HepG2 (cell line): ENCODE measurements at regions not wholly inside any gene's neighbourhood (a gene's known extent, or its start where the extent isn't known, plus 50 kb on each side); places are given as distances from the start of the nearest gene placed in this dataset.

Experiments
- FOXA1 ChIP-seq, 2 experiments: fragments of 450-650 bp in 1 of 2; sonication (generic) in 1 of 2; formaldehyde crosslinking in 1 of 2; IDR thresholded peaks; 2 replicates each; pipeline versions ENCODE4 v1.4.0 to v1.6.1; 2016 to 2020; ENCODE audit warnings: missing genetic modification reagents in 1 of 2
- JUNB ChIP-seq: sonication (generic); formaldehyde crosslinking; IDR thresholded peaks from 2 replicates; pipeline ENCODE4 v1.8.0; 2022; ENCODE audit warnings: missing genetic modification reagents, mild to moderate bottlenecking, borderline replicate concordance
- KAT2B ChIP-seq: fragments of 150-350 bp; IDR thresholded peaks from 2 replicates; pipeline ENCODE4 v1.6.1; 2014; ENCODE audit warnings: low read depth, low read length, borderline replicate concordance
- MAFF ChIP-seq: IDR thresholded peaks from 2 replicates; pipeline ENCODE4 v1.6.1; 2011; ENCODE audit warnings: low read depth, low read length, improper control_type of control experiment
- MED8 ChIP-seq: sonication (generic); formaldehyde crosslinking; IDR thresholded peaks from 2 replicates; pipeline ENCODE4 v1.8.1; 2023; ENCODE audit warnings: mild to moderate bottlenecking, missing genetic modification reagents; ENCODE audit not compliant: insufficient replicate concordance
- MLLT10 ChIP-seq: sonication (generic); formaldehyde crosslinking; IDR thresholded peaks from 2 replicates; pipeline ENCODE4 v1.4.0; 2020; ENCODE audit warnings: missing genetic modification reagents
- NFYC ChIP-seq: IDR thresholded peaks from 2 replicates; pipeline ENCODE4 v1.6.1; 2016; ENCODE audit warnings: missing genetic modification reagents, missing compliant biosample characterization
- POLR2AphosphoS2 ChIP-seq: IDR thresholded peaks from 2 replicates; pipeline ENCODE4 v1.6.1; 2011; ENCODE audit warnings: low read depth, low read length, improper control_type of control experiment
- SNAPC2 ChIP-seq: sonication (generic); formaldehyde crosslinking; IDR thresholded peaks from 2 replicates; pipeline ENCODE4 v1.8.1; 2022; ENCODE audit warnings: mild to moderate bottlenecking, missing genetic modification reagents
- ZNF331 ChIP-seq: sonication (generic); formaldehyde crosslinking; IDR thresholded peaks from 2 replicates; pipeline ENCODE4 v1.4.0; 2020; ENCODE audit warnings: missing genetic modification reagents
- ZNF432 ChIP-seq: sonication (generic); formaldehyde crosslinking; IDR thresholded peaks from 2 replicates; pipeline ENCODE4 v1.5.0; 2020; ENCODE audit warnings: missing genetic modification reagents, mild to moderate bottlenecking, borderline replicate concordance
- ZNF7 ChIP-seq: IDR thresholded peaks from 2 replicates; pipeline ENCODE4 v1.6.1; 2016; ENCODE audit warnings: missing biosample characterization, missing genetic modification reagents
- TF ChIP-seq, protein P1 (sequence below): sonication (generic); formaldehyde crosslinking; conservative IDR thresholded peaks from 2 replicates; pipeline ENCODE4 v1.8.0; 2022; ENCODE audit warnings: low read depth, missing genetic modification reagents
- TF ChIP-seq, protein P2 (sequence below): sonication (generic); formaldehyde crosslinking; IDR thresholded peaks from 2 replicates; pipeline ENCODE4 v1.4.0; 2020; ENCODE audit warnings: missing genetic modification reagents
- TF ChIP-seq, protein P3 (sequence below): sonication (generic); formaldehyde crosslinking; IDR thresholded peaks from 2 replicates; pipeline ENCODE4 v1.4.0; 2020; ENCODE audit warnings: mild to moderate bottlenecking, missing genetic modification reagents
- TF ChIP-seq, protein P4 (sequence below): sonication (generic); formaldehyde crosslinking; IDR thresholded peaks from 2 replicates; pipeline ENCODE4 v1.8.0; 2022; ENCODE audit warnings: low read depth, missing genetic modification reagents
- TF ChIP-seq, protein P5 (sequence below): sonication (generic); formaldehyde crosslinking; IDR thresholded peaks from 2 replicates; pipeline ENCODE4 v1.4.0; 2020; ENCODE audit warnings: missing genetic modification reagents

DNA sequence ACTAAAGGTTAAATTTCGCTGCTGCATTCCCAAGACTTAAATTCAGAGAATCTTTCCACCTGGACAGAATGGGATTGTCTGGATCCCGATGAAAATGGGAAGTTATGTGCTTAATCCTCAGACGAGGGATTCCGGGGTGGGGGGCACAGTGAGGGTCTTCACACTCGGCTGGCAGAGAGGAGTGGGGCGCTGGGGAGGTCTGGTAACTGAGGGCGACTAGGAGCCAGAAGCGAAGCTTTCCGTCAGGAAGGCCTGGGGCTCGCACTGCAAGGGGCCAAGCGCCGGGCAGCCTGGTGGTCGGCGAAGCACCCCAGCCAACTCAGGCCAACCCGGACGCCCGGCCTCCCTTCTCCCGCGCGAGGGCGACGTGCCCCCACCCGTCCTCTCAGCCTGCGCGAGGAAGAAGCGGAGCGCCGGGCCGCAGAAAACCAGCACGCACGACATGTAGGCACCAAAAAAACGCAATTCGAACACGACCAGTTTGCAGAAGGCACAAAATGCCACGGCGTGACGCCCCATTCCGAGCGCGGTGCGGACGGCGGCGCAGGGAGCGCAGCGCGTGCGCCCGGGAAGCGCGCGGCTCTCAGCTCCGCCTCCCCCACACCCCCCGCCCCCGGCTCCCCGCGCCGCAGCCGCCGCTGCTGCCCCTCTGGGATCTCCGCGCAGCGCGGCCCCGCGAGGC is 188.1 kb downstream of the ZEB2 start (continued):
- TF ChIP-seq MED8 (CRISPR knock-in tag) (peak; percentile 38), MLLT10 (no peak), POLR2AphosphoS2 (no peak), KAT2B (no peak), ZNF7 (CRISPR knock-in tag) (0 out of 2 replicates have a peak, but pooled peaks have one; percentile 18), SNAPC2 (CRISPR knock-in tag) (no peak), MAFF (no peak), ZNF432 (CRISPR knock-in tag) (no peak), NFYC (CRISPR knock-in tag) (no peak), FOXA1 (IDR thresholded peaks at IDR 0.05) (no peak), FOXA1 (CRISPR knock-in tag; IDR thresholded peaks at IDR 0.05) (no peak), JUNB (no peak), ZNF331 (no peak; the same call in 1 of the 2 replicates)
- TF ChIP-seq, protein P1, sequence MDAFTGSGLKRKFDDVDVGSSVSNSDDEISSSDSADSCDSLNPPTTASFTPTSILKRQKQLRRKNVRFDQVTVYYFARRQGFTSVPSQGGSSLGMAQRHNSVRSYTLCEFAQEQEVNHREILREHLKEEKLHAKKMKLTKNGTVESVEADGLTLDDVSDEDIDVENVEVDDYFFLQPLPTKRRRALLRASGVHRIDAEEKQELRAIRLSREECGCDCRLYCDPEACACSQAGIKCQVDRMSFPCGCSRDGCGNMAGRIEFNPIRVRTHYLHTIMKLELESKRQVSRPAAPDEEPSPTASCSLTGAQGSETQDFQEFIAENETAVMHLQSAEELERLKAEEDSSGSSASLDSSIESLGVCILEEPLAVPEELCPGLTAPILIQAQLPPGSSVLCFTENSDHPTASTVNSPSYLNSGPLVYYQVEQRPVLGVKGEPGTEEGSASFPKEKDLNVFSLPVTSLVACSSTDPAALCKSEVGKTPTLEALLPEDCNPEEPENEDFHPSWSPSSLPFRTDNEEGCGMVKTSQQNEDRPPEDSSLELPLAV (CRISPR knock-in tag): no peak
- TF ChIP-seq, protein P2, sequence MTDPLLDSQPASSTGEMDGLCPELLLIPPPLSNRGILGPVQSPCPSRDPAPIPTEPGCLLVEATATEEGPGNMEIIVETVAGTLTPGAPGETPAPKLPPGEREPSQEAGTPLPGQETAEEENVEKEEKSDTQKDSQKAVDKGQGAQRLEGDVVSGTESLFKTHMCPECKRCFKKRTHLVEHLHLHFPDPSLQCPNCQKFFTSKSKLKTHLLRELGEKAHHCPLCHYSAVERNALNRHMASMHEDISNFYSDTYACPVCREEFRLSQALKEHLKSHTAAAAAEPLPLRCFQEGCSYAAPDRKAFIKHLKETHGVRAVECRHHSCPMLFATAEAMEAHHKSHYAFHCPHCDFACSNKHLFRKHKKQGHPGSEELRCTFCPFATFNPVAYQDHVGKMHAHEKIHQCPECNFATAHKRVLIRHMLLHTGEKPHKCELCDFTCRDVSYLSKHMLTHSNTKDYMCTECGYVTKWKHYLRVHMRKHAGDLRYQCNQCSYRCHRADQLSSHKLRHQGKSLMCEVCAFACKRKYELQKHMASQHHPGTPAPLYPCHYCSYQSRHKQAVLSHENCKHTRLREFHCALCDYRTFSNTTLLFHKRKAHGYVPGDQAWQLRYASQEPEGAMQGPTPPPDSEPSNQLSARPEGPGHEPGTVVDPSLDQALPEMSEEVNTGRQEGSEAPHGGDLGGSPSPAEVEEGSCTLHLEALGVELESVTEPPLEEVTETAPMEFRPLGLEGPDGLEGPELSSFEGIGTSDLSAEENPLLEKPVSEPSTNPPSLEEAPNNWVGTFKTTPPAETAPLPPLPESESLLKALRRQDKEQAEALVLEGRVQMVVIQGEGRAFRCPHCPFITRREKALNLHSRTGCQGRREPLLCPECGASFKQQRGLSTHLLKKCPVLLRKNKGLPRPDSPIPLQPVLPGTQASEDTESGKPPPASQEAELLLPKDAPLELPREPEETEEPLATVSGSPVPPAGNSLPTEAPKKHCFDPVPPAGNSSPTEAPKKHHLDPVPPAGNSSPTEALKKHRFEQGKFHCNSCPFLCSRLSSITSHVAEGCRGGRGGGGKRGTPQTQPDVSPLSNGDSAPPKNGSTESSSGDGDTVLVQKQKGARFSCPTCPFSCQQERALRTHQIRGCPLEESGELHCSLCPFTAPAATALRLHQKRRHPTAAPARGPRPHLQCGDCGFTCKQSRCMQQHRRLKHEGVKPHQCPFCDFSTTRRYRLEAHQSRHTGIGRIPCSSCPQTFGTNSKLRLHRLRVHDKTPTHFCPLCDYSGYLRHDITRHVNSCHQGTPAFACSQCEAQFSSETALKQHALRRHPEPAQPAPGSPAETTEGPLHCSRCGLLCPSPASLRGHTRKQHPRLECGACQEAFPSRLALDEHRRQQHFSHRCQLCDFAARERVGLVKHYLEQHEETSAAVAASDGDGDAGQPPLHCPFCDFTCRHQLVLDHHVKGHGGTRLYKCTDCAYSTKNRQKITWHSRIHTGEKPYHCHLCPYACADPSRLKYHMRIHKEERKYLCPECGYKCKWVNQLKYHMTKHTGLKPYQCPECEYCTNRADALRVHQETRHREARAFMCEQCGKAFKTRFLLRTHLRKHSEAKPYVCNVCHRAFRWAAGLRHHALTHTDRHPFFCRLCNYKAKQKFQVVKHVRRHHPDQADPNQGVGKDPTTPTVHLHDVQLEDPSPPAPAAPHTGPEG (CRISPR knock-in tag): peak; percentile 50; the same call in 1 of the 2 replicates
- TF ChIP-seq, protein P3, sequence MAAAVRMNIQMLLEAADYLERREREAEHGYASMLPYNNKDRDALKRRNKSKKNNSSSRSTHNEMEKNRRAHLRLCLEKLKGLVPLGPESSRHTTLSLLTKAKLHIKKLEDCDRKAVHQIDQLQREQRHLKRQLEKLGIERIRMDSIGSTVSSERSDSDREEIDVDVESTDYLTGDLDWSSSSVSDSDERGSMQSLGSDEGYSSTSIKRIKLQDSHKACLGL (CRISPR knock-in tag): 0 out of 2 replicates have a peak, but pooled peaks have one; percentile 27
- TF ChIP-seq, protein P4, sequence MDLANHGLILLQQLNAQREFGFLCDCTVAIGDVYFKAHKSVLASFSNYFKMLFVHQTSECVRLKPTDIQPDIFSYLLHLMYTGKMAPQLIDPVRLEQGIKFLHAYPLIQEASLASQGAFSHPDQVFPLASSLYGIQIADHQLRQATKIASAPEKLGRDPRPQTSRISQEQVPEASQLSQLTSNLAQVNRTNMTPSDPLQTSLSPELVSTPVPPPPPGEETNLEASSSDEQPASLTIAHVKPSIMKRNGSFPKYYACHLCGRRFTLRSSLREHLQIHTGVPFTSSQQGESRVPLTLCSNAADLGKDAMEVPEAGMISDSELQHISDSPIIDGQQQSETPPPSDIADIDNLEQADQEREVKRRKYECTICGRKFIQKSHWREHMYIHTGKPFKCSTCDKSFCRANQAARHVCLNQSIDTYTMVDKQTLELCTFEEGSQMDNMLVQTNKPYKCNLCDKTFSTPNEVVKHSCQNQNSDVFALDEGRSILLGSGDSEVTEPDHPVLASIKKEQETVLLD: no peak
- TF ChIP-seq, protein P5, sequence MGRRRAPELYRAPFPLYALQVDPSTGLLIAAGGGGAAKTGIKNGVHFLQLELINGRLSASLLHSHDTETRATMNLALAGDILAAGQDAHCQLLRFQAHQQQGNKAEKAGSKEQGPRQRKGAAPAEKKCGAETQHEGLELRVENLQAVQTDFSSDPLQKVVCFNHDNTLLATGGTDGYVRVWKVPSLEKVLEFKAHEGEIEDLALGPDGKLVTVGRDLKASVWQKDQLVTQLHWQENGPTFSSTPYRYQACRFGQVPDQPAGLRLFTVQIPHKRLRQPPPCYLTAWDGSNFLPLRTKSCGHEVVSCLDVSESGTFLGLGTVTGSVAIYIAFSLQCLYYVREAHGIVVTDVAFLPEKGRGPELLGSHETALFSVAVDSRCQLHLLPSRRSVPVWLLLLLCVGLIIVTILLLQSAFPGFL: no peak; the same call in 1 of the 2 replicates
